H1 (cell line): ENCODE measurements at regions not wholly inside any gene's neighbourhood (a gene's known extent, or its start where the extent isn't known, plus 50 kb on each side); places are given as distances from the start of the nearest gene placed in this dataset.

Experiments
- CTCF ChIA-PET: fragments of 300-600 bp; sonication (Branson Sonifier 250); formaldehyde crosslinking; loops from one replicate; lab custom pipeline; 2021; ENCODE audit not compliant: partially characterized antibody; lab: Charles Lee
- POLR2A ChIA-PET: fragments of 300-600 bp; sonication (Branson Sonifier 250); formaldehyde crosslinking; loops from one replicate; lab custom pipeline; 2021; ENCODE audit warnings: inconsistent platforms; ENCODE audit not compliant: partially characterized antibody; lab: Charles Lee
- DNase-seq, 2 experiments: peaks; one replicate each; pipeline versions ENCODE4 v3.0.0 to v3.0.0-alpha.2; 2010 to 2022; ENCODE audit warnings: low spot score in 2 of 2, low read depth in 1 of 2, mixed read lengths in 1 of 2
- FAIRE-seq: peaks from 2 replicates; lab custom pipeline; 2011; peaks lifted over from hg19 to GRCh38; lab: Jason Lieb, UNC
- H2AFZ ChIP-seq: 2 replicates; pipeline ENCODE4 v1.8.1; 2012; ENCODE audit warnings: low read length, inconsistent platforms
- H2AK5ac ChIP-seq: 2 replicates; pipeline ENCODE4 v1.6.1; 2013; ENCODE audit warnings: low read depth, low read length
- H2BK120ac ChIP-seq: replicated peaks from 2 replicates; pipeline ENCODE3; 2013; ENCODE audit warnings: low read depth, low read length, inconsistent platforms
- H2BK12ac ChIP-seq: 2 replicates; pipeline ENCODE4 v1.6.1; 2013; ENCODE audit warnings: low read depth, low read length
- H2BK15ac ChIP-seq: 2 replicates; pipeline ENCODE4 v1.6.1; 2013; ENCODE audit warnings: low read length
- H2BK20ac ChIP-seq: 2 replicates; pipeline ENCODE4 v1.6.1; 2013; ENCODE audit warnings: low read length
- H2BK5ac ChIP-seq: 2 replicates; pipeline ENCODE4 v1.6.1; 2013; ENCODE audit warnings: low read depth, low read length
- H3K14ac ChIP-seq: 2 replicates; pipeline ENCODE4 v1.6.1; 2013; ENCODE audit warnings: inconsistent platforms; ENCODE audit not compliant: insufficient read length
- H3K18ac ChIP-seq: 2 replicates; pipeline ENCODE4 v1.6.1; 2013; ENCODE audit warnings: low read length; ENCODE audit errors: extremely low read depth
- H3K23ac ChIP-seq: 2 replicates; pipeline ENCODE4 v1.6.1; 2013; ENCODE audit warnings: inconsistent platforms; ENCODE audit not compliant: insufficient read length
- H3K23me2 ChIP-seq: 2 replicates; pipeline ENCODE4 v1.6.1; 2013; ENCODE audit warnings: low read depth, low read length
- H3K27ac ChIP-seq: 2 replicates; pipeline ENCODE4 v1.6.1; 2011; ENCODE audit warnings: low read depth, low read length, inconsistent platforms
- H3K27me3 ChIP-seq, 4 experiments: replicated peaks in 1 of 4; 1 replicate in 1 of 4; 2 replicates in 3 of 4; pipeline versions ENCODE4 v1.6.1 to v1.8.1; 2011 to 2013; ENCODE audit warnings: low read length in 3 of 4, mild to moderate bottlenecking in 3 of 4, inconsistent platforms in 2 of 4, mixed read lengths in 2 of 4, moderate library complexity in 1 of 4; ENCODE audit not compliant: control insufficient read depth in 3 of 4, insufficient read depth in 3 of 4; ENCODE audit errors: extremely low read depth in 1 of 4
- H3K36me3 ChIP-seq, 4 experiments: 2 replicates each; pipeline versions ENCODE4 v1.6.1 to v1.8.1; 2011 to 2013; ENCODE audit warnings: mild to moderate bottlenecking in 4 of 4, low read length in 3 of 4, moderate library complexity in 2 of 4, control low read depth in 1 of 4, inconsistent platforms in 1 of 4; ENCODE audit not compliant: insufficient read depth in 4 of 4, control insufficient read depth in 2 of 4
- H3K4ac ChIP-seq: replicated peaks from 2 replicates; pipeline ENCODE3; 2013; ENCODE audit warnings: low read length, low read depth, mixed read lengths, inconsistent platforms; ENCODE audit not compliant: insufficient read length
- H3K4me1 ChIP-seq, 4 experiments: replicated peaks in 1 of 4; 1 replicate in 1 of 4; 2 replicates in 3 of 4; pipeline versions ENCODE4 v1.6.1 to v1.8.1; 2011 to 2013; ENCODE audit warnings: low read length in 3 of 4, inconsistent platforms in 2 of 4, mixed read lengths in 1 of 4; ENCODE audit not compliant: insufficient read depth in 4 of 4, control insufficient read depth in 3 of 4
- H3K4me2 ChIP-seq, 2 experiments: 2 replicates each; pipeline versions ENCODE4 v1.6.1 to v1.8.1; 2011 to 2013; ENCODE audit warnings: low read depth in 2 of 2, low read length in 2 of 2, control low read depth in 1 of 2, inconsistent platforms in 1 of 2, mild to moderate bottlenecking in 1 of 2; ENCODE audit not compliant: insufficient read depth in 1 of 2
- H3K4me3 ChIP-seq, 4 experiments: fragments of 200-600, 300-600 bp in 1 of 4; sonication (generic), shearing (Covaris generic), sonication (Bioruptor Twin) in 1 of 4; 2 replicates each; pipeline versions ENCODE4 v1.5.1 to v1.8.1; 2011 to 2016; ENCODE audit warnings: low read length in 4 of 4, low read depth in 3 of 4, control low read depth in 2 of 4, inconsistent platforms in 2 of 4, mild to moderate bottlenecking in 2 of 4, mixed read lengths in 1 of 4, moderate library complexity in 1 of 4; ENCODE audit not compliant: insufficient read depth in 2 of 4; ENCODE audit errors: extremely low read depth in 1 of 4
- H3K56ac ChIP-seq: replicated peaks from 2 replicates; pipeline ENCODE3; 2013; ENCODE audit warnings: low read depth, mild to moderate bottlenecking, mixed read lengths, low read length, inconsistent platforms; ENCODE audit not compliant: insufficient read length
- H3K79me1 ChIP-seq: 2 replicates; pipeline ENCODE4 v1.6.1; 2013; ENCODE audit warnings: low read depth, low read length, control low read depth
- H3K79me2 ChIP-seq, 2 experiments: 2 replicates each; pipeline versions ENCODE4 v1.6.1 to v1.8.1; 2012 to 2013; ENCODE audit warnings: low read length in 2 of 2, mild to moderate bottlenecking in 2 of 2, inconsistent platforms in 1 of 2; ENCODE audit not compliant: insufficient read depth in 2 of 2, control insufficient read depth in 1 of 2
- H3K9ac ChIP-seq, 4 experiments: replicated peaks in 1 of 4; 1 replicate in 1 of 4; 2 replicates in 3 of 4; pipeline versions ENCODE4 v1.6.1 to v1.8.1; 2011 to 2013; ENCODE audit warnings: low read depth in 3 of 4, low read length in 3 of 4, control low read depth in 2 of 4, mild to moderate bottlenecking in 2 of 4, moderate library complexity in 2 of 4, inconsistent platforms in 1 of 4; ENCODE audit errors: extremely low read depth in 1 of 4
- H3K9me3 ChIP-seq, 2 experiments: 2 replicates each; pipeline versions ENCODE4 v1.6.1 to v1.8.1; 2012 to 2013; ENCODE audit warnings: mild to moderate bottlenecking in 2 of 2, moderate library complexity in 2 of 2, control low read depth in 1 of 2, inconsistent platforms in 1 of 2, low read depth in 1 of 2, low read length in 1 of 2, mixed read lengths in 1 of 2; ENCODE audit not compliant: insufficient read depth in 2 of 2
- H4K20me1 ChIP-seq, 2 experiments: replicated peaks in 1 of 2; 2 replicates each; pipeline versions ENCODE3 to v1.8.1; 2011 to 2013; ENCODE audit warnings: inconsistent platforms in 2 of 2, low read length in 2 of 2, mild to moderate bottlenecking in 1 of 2; ENCODE audit not compliant: insufficient read depth in 2 of 2, control insufficient read depth in 1 of 2
- H4K5ac ChIP-seq: 2 replicates; pipeline ENCODE4 v1.6.1; 2013; ENCODE audit warnings: low read length, low read depth, mixed read lengths, inconsistent platforms; ENCODE audit not compliant: insufficient read length
- H4K8ac ChIP-seq: 2 replicates; pipeline ENCODE4 v1.8.0; 2013; ENCODE audit warnings: mild to moderate bottlenecking, moderate library complexity, low read length, inconsistent platforms; ENCODE audit not compliant: insufficient read depth; ENCODE audit errors: extremely low read depth
- H4K91ac ChIP-seq: replicated peaks from 2 replicates; pipeline ENCODE3; 2013; ENCODE audit warnings: low read length, mixed read lengths, inconsistent platforms; ENCODE audit not compliant: insufficient read length
- ASH2L ChIP-seq: fragments of 200-600, 300-600 bp; sonication (generic); IDR thresholded peaks from one replicate; pipeline ENCODE4 v1.7.1; 2017; ENCODE audit warnings: low read length
- ATF2 ChIP-seq: IDR thresholded peaks from 2 replicates; pipeline ENCODE4 v1.6.1; 2012; ENCODE audit warnings: low read length, inconsistent platforms
- BRCA1 ChIP-seq: IDR thresholded peaks from 2 replicates; pipeline ENCODE4 v1.6.1; 2012; ENCODE audit warnings: low read depth, low read length, improper control_type of control experiment
- CTBP2 ChIP-seq: IDR thresholded peaks from 2 replicates; pipeline ENCODE4 v1.7.0; 2011; ENCODE audit warnings: borderline replicate concordance, mild to moderate bottlenecking, moderate library complexity, mixed read lengths, low read length; ENCODE audit not compliant: insufficient read depth, insufficient read length
- EZH2 ChIP-seq: fragments of 200-600 bp; sonication (generic); IDR thresholded peaks from 2 replicates; pipeline ENCODE4 v1.7.1; 2012; ENCODE audit warnings: low read depth, mild to moderate bottlenecking, moderate library complexity, low read length, inconsistent platforms; ENCODE audit not compliant: severe bottlenecking
- HDAC2 ChIP-seq, 2 experiments: fragments of 300-600 bp in 1 of 2; sonication (generic) in 1 of 2; IDR thresholded peaks; 2 replicates each; pipeline ENCODE4 v1.6.1; 2011 to 2012; ENCODE audit warnings: low read depth in 2 of 2, low read length in 2 of 2, mild to moderate bottlenecking in 2 of 2, moderate library complexity in 2 of 2, borderline replicate concordance in 1 of 2, inconsistent platforms in 1 of 2
- HDAC6 ChIP-seq: IDR thresholded peaks from one replicate; pipeline ENCODE4 v1.7.1; 2012; ENCODE audit warnings: low read depth, mild to moderate bottlenecking, inconsistent platforms, low read length, moderate library complexity
- JUND ChIP-seq: IDR thresholded peaks from 2 replicates; pipeline ENCODE4 v1.6.1; 2011; ENCODE audit warnings: mild to moderate bottlenecking, improper control_type of control experiment, low read length
- KDM1A ChIP-seq: fragments of 200-600, 300-600 bp; sonication (generic); IDR thresholded peaks from 2 replicates; pipeline ENCODE4 v1.7.1; 2016; ENCODE audit warnings: mild to moderate bottlenecking, low read length, borderline replicate concordance
- KDM5A ChIP-seq: fragments of 200-600 bp; IDR thresholded peaks from 2 replicates; pipeline ENCODE4 v1.7.1; 2012; ENCODE audit warnings: mild to moderate bottlenecking, low read length, inconsistent platforms, mixed read lengths
- SIN3A ChIP-seq, 2 experiments: IDR thresholded peaks in 1 of 2; conservative IDR thresholded peaks in 1 of 2; 2 replicates each; pipeline ENCODE4 v1.6.1; 2011 to 2012; ENCODE audit warnings: low read length in 2 of 2, improper control_type of control experiment in 1 of 2, low read depth in 1 of 2, mild to moderate bottlenecking in 1 of 2
- SIRT6 ChIP-seq: IDR thresholded peaks from one replicate; pipeline ENCODE4 v1.7.1; 2012; ENCODE audit warnings: low read length, inconsistent platforms
- TCF12 ChIP-seq: IDR thresholded peaks from 2 replicates; pipeline ENCODE4 v1.6.1; 2011; ENCODE audit warnings: low read depth, mild to moderate bottlenecking, low read length
- YY1 ChIP-seq: IDR thresholded peaks from 2 replicates; pipeline ENCODE4 v1.6.1; 2011; ENCODE audit warnings: low read depth, mild to moderate bottlenecking, low read length
- WGBS, 2 experiments: shearing (Covaris generic) in 1 of 2; methylation state at CpG; one replicate each; pipeline versions ENCODE4 v1.1.6 to v1.1.7; 2013 to 2015; ENCODE audit warnings: low lambda C conversion rate in 2 of 2, mixed read lengths in 2 of 2, inconsistent platforms in 1 of 2, low coverage in 1 of 2, missing lambda C conversion rate in 1 of 2; ENCODE audit not compliant: insufficient replicate concordance in 2 of 2, insufficient coverage in 1 of 2, insufficient read length in 1 of 2; ENCODE audit errors: extremely low coverage in 1 of 2, missing lambda C conversion rate in 1 of 2; 5-methylcytosine and 5-hydroxymethylcytosine counted together

GRCh38 chr2:107108556-107108955 is 222.6 kb upstream of the ST6GAL2 start:
- POLR2A ChIA-PET = no interaction called here
- H3K9ac ChIP-seq = no peak overlapping the region
- H3K27ac ChIP-seq = no peak overlapping the region
- CTCF ChIA-PET = no interaction called here
- no peak overlapping the region for H3K14ac ChIP-seq
- no peak overlapping the region for H3K4ac ChIP-seq
- H2BK5ac ChIP-seq = no peak overlapping the region
- no peaks in the 10 kb centered on the region for H3K9me3 ChIP-seq
- no peak overlapping the region for H2AFZ ChIP-seq
- no peak overlapping the region for H2BK20ac ChIP-seq
- H4K91ac ChIP-seq = no peak overlapping the region
- H3K18ac ChIP-seq = no peak overlapping the region
- no peaks in the 10 kb centered on the region for H4K20me1 ChIP-seq
- H3K79me2 ChIP-seq = no peaks in the 10 kb centered on the region
- no peak overlapping the region for H2AK5ac ChIP-seq
- no peak overlapping the region for H4K5ac ChIP-seq
- H2BK15ac ChIP-seq = no peak overlapping the region
- no peak overlapping the region for H4K8ac ChIP-seq
- DNase-seq (no peak), FAIRE-seq (no peak)
- H3K27me3 ChIP-seq = no peaks in the 10 kb centered on the region
- H3K36me3 ChIP-seq = no peaks in the 10 kb centered on the region
- H3K56ac ChIP-seq = no peak overlapping the region
- WGBS, 2 experiments = 91% methylated on average over 2 of the region's 2 CpGs; no CpG with 5 or more reads in 1 of the 2 experiments
- H3K79me1 ChIP-seq = no peaks in the 10 kb centered on the region
- no peak overlapping the region for H3K4me3 ChIP-seq
- H2BK120ac ChIP-seq = no peak overlapping the region
- H3K23me2 ChIP-seq = no peaks in the 10 kb centered on the region
- H3K4me1 ChIP-seq = no peaks in the 10 kb centered on the region
- H3K23ac ChIP-seq = no peak overlapping the region
- no peak overlapping the region for H2BK12ac ChIP-seq
- no peak overlapping the region for H3K4me2 ChIP-seq
- TF ChIP-seq JUND (no peak), HDAC2 (IDR thresholded peaks at IDR 0.05; ENCODE audit: borderline replicate concordance in 1 of 2, low read depth in 2 of 2, low read length in 2 of 2) (no peak), YY1 (no peak), KDM5A (no peak), SIRT6 (no peak), BRCA1 (no peak), ATF2 (no peak), ASH2L (no peak), TCF12 (no peak), CTBP2 (no peak), SIN3A (conservative IDR thresholded peaks at IDR 0.05 in 1 of 2, IDR thresholded peaks at IDR 0.05 in 1 of 2; ENCODE audit: low read depth in 1 of 2, low read length in 2 of 2) (no peak), KDM1A (no peak), EZH2 (no peak), HDAC6 (no peak)
